HG03378 (cell line): ENCODE measurements at regions not wholly inside any gene's neighbourhood (a gene's known extent, or its start where the extent isn't known, plus 50 kb on each side); places are given as distances from the start of the nearest gene placed in this dataset.

Source experiments
- ATAC-seq: cut with Tn5 transposase; IDR thresholded peaks from one replicate; pipeline ENCODE4 v1.9.1; 2021; ENCODE audit warnings: mild to moderate bottlenecking, moderate library complexity; ENCODE audit not compliant: unreplicated experiment

DNA sequence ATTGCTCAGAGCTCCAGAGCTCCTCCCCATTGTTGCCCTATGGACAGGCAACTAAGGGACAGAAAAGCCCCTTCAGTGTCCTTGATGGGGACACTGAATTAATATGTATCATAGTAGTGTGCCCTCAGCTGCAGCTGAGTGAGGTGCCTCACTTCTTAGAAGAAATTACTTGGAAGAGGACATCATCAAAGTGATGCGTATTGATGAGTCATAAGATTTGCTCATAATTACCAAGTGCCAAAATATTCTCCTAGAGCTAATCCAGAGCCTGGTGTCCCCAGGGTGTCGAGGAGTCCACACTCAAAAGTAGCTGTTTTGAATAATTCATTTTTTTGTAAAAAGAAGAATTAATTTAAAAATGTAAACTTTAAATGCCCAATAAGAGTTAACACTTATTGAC is 200.7 kb upstream of the SEMA6D start:
- no peak for ATAC-seq

DNA sequence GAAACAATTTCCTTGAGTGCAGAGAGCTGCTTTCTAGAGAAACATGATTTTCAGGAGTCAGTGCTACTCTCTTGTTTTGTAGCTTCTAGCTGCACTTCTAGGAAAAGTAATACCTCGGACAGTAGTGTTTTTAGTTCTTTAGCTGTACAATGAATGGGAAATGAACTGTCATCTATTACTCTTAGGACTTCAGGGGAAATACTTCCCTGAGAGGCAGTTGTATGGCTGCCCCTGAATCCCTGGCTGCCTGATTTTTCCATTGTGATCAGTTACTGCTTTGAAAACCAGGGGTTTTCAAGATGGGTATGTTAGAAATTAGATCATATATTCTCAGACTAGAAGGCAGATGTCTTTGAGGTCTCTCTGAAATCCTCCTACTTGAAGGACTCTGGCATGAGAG is 200.3 kb upstream of the SEMA6D start:
- no peak for ATAC-seq

GRCh38 chr15:47517737-47518136 is 199.6 kb upstream of the SEMA6D start:
- ATAC-seq = no peak

GRCh38 chr15:47523681-47524475 is 193.4 kb upstream of the SEMA6D start:
- ATAC-seq = no peak

DNA sequence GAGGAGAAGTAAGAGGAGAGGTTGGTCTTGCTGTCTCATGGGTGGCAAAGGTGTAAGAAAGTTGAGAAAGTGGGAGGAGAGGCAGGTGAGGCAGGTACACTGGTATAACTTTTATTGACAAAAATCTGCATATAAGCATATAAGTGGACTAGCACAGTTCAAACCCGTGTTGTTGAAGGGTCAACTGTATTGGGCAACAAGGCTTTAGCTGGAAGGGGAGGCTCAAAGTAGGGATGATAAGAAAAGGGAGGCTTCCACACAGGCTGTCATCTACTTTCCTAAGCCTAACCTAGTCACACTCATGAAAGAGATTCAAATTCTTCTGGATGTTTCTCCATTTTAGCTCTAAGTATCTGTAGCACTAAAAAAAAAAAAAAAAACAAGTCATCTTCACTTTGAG is 188.1 kb upstream of the SEMA6D start:
- ATAC-seq = no peak

GRCh38 chr15:47534673-47535072 is 182.6 kb upstream of the SEMA6D start:
- no peak for ATAC-seq

GRCh38 chr15:47541562-47541961 is 175.7 kb upstream of the SEMA6D start:
- ATAC-seq = no peak

GRCh38 chr15:47542312-47542989 is 174.9 kb upstream of the SEMA6D start:
- ATAC-seq = no peak

- ATAC-seq = no peak
Measured at GRCh38 chr15:47548231-47548630, 169.1 kb upstream of the SEMA6D start.

DNA sequence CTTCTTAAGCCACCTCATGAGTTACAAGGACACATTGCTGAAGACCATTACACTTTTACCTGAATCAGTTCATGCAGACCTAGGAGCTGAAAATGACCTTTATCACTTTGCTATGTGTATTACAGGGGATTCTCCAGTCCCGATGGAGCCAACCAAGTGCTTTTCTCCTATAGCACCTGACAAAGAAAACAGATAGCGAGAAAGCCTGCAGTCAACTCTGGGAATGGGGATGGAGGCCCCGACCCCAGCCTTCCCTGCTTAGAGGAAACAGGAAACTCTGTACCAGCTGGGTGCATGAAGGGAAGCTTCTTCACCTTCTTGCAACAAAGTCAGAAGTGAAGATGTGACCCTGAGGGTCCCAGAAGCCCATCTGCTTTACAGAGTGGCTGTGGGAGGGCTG is 168.3 kb upstream of the SEMA6D start:
- no peak for ATAC-seq

DNA sequence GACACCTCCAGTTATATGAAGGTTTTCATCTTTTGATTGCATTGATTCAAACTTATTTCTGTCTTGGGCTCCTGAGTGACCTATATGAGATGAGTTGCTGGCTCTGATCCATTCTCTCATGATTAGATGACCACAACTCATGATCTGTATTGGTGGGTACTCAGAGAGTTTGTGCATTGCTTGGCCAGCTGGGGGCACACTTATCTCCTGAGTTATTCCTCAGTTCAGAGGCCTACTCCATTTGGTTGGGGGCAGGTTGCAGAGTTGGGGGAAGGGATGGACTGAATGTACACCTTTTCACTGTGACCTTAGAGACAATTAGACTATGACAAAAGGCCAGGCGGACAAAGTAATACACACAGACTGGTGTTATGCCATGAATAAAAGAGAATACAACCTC is 166.2 kb upstream of the SEMA6D start:
- no peak for ATAC-seq

DNA sequence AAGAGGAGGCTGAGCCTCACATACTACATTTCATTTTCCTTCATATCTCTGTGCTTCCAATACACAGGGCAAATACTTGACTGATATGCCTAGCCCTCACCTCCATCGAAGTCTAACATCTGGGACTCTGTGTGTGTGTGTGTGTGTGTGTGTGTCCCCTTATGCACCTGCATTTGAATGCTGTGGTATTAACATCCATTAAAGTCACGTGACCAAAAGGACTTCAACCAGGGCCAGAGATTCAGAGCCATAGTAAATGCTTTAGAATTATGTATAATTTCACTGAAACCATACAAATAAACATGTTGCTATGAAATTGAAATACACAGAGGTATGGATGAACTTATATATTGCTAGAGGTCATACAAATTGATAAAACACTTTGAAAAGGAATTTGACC is 165.8 kb upstream of the SEMA6D start:
- no peak for ATAC-seq

DNA sequence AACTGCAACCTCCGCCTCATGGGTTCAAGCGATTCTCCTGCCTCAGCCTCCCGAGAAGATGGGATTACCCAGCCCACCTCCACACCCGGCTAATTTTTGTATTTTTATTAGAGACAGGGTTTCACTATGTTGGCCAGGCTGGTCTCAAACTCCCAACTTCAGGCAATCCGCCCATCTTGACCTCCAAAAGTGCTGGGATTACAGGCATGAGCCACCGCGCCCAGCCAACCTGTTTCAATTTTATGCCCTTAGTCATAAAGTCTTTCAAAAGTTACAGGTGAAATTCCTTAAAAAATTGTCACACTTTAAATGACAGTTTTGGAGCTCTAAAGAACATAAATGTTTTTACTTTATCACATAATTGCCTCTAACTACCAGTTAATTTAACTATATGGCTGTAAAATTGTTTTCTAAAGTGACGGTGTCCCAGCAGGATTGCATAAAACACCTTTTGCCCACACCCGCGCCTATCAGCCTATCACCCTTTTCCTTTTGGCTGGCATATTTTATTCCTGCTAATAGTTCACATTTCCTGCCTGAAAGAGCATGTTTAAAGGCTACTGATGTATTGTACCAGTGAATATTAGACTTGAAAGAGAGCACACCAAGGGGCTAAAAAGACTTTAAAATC is 164.2 kb upstream of the SEMA6D start:
- no peak for ATAC-seq

- no peak for ATAC-seq
Measured at GRCh38 chr15:47553947-47554346, 163.4 kb upstream of the SEMA6D start.

GRCh38 chr15:47561102-47561501 is 156.2 kb upstream of the SEMA6D start:
- ATAC-seq = no peak

DNA sequence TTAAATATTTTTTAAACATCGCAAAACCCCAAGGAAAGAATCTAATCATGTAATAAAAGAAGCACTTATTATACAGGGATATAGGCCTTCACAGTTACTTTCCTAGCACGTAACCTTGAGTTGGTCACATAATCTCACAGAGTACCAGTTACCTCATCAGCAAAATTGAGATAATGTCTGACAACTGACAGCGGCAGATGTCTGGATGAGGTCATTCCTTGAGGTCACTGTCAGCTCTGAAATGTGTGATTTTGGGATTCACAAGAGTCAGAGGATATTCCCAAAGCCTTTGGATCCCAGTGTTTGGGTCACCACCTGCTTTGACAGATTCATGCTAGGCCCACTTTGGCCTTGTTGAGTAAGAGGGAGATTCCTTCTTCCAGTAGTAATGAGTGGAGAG is 151.4 kb upstream of the SEMA6D start:
- ATAC-seq = no peak

- ATAC-seq = no peak
Measured at GRCh38 chr15:47566610-47567009, 150.7 kb upstream of the SEMA6D start.

DNA sequence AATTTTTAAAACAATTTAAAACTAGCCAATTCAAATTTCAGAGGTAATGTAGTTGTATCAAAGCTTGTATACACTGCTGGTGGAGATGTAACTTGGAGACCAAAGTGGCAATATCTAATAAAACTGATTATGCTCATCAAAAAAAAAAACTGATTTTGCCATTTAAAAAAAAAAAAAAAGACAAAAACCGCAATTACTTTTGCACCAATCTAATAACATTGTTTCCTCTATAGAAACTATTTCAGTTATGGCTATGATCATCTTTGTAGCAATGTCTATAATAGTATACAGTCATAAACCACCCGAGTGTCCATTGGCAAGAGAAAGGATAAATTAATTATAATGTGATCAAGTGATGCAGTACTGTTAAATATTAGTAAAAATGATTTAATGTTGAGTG is 149.3 kb upstream of the SEMA6D start:
- ATAC-seq = no peak

DNA sequence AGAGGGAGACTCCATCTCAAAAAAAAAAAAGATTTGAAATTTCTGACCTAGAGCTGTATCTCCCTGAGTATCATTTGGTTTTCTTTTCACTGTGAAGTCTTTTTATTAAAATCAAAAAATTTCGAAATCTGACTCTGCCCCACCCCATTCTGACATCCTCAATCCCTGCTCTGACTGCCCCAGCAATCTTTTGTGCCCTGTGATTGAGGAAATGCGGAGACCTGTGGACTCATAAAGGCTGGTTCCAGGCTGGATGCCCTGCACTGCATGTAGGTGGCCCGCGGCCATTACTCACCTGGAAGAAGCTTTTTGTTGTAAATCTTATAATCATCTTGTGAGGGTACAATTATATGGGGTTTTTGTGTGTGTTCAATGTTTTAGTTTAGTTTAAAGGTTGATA is 147.3 kb upstream of the SEMA6D start:
- ATAC-seq = no peak

DNA sequence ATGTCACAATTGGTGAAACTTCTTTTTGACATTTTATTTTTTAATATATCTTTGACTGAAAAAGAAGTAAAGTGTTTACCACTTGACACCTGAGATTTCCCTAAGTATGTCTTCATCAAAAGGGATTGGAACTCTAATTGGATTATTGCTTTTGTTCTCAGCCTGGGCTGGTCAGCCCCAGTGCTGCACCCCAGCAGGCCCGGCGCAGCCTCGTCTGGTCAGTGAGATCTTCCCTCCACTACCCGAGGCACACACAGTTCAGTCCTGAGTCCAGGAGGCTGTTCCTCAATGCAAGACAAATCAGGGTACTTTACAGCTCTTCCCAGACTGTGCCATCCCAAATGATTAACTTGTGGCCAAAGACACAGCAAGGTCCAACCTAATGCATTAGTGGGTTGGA is 146.9 kb upstream of the SEMA6D start:
- no peak for ATAC-seq

GRCh38 chr15:47570881-47571640 is 146.2 kb upstream of the SEMA6D start:
- no peak for ATAC-seq
